Neural cell (in vitro differentiated cells): ENCODE measurements at regions not wholly inside any gene's neighbourhood (a gene's known extent, or its start where the extent isn't known, plus 50 kb on each side); places are given as distances from the start of the nearest gene placed in this dataset.

Experiments used
- H2AFZ ChIP-seq: fragments of 200-600, 300-800 bp; sonication (generic), shearing (Covaris generic); 2 replicates; pipeline ENCODE4 v1.6.0; 2014; ENCODE audit warnings: low read depth, mild to moderate bottlenecking, antibody characterized with exemption, low read length, moderate library complexity
- H3F3A ChIP-seq: fragments of 200-600 bp; shearing (Covaris generic); 2 replicates; pipeline ENCODE4 v1.6.1; 2016; ENCODE audit warnings: mild to moderate bottlenecking, moderate library complexity, mixed read lengths, antibody characterized with exemption, low read length; ENCODE audit not compliant: insufficient read depth, poor library complexity, severe bottlenecking
- H3K27ac ChIP-seq: fragments of 200-600, 300-800 bp; sonication (generic), shearing (Covaris generic); 2 replicates; pipeline ENCODE4 v1.5.1; 2014; ENCODE audit warnings: mild to moderate bottlenecking, low read length, moderate library complexity
- H3K27me3 ChIP-seq: fragments of 300-800, 200-600 bp; sonication (generic), shearing (Covaris generic); 2 replicates; pipeline ENCODE4 v1.6.0; 2014; ENCODE audit warnings: mild to moderate bottlenecking, low read depth, low read length, moderate library complexity; ENCODE audit not compliant: insufficient read depth
- H3K36me3 ChIP-seq: fragments of 300-800, 200-600 bp; sonication (generic), shearing (Covaris generic); 2 replicates; pipeline ENCODE4 v1.5.1; 2014; ENCODE audit warnings: mild to moderate bottlenecking, antibody characterized with exemption, low read length, moderate library complexity; ENCODE audit not compliant: insufficient read depth
- H3K4me2 ChIP-seq: fragments of 300-800, 200-600 bp; sonication (generic), shearing (Covaris generic); 2 replicates; pipeline ENCODE4 v1.6.0; 2014; ENCODE audit warnings: mild to moderate bottlenecking, low read length
- H3K4me3 ChIP-seq: fragments of 300-800, 200-600 bp; sonication (generic), shearing (Covaris generic); 2 replicates; pipeline ENCODE4 v1.5.1; 2014; ENCODE audit warnings: mild to moderate bottlenecking, low read length, moderate library complexity
- H3K79me2 ChIP-seq: fragments of 200-600 bp; shearing (Covaris generic); replicated peaks from 2 replicates; pipeline ENCODE4 v1.6.0; 2014; ENCODE audit warnings: mild to moderate bottlenecking, low read length, moderate library complexity; ENCODE audit not compliant: insufficient read depth
- H3K9ac ChIP-seq: fragments of 300-800, 200-600 bp; sonication (generic), shearing (Covaris generic); 2 replicates; pipeline ENCODE4 v1.6.1; 2016; ENCODE audit warnings: mild to moderate bottlenecking, low read length, mixed read lengths
- H3K9me2 ChIP-seq: fragments of 200-600 bp; shearing (Covaris generic); 2 replicates; pipeline ENCODE4 v1.6.1; 2016; ENCODE audit warnings: mild to moderate bottlenecking, low read length, mixed read lengths; ENCODE audit not compliant: insufficient read depth
- H3K9me3 ChIP-seq: fragments of 200-600, 300-800 bp; sonication (generic), shearing (Covaris generic); 2 replicates; pipeline ENCODE4 v1.6.1; 2016; ENCODE audit warnings: mild to moderate bottlenecking, mixed run types, low read length, moderate library complexity, mixed read lengths
- H4K20me1 ChIP-seq: fragments of 200-600 bp; shearing (Covaris generic); 2 replicates; pipeline ENCODE4 v1.6.1; 2016; ENCODE audit warnings: mild to moderate bottlenecking, mixed run types; ENCODE audit not compliant: insufficient read depth
- CTCF ChIP-seq: fragments of 450-650 bp; IDR thresholded peaks from 2 replicates; pipeline ENCODE4 v1.5.1; 2014; ENCODE audit warnings: antibody characterized with exemption, mild to moderate bottlenecking, moderate library complexity; ENCODE audit not compliant: poor library complexity, severe bottlenecking
- EP300 ChIP-seq: fragments of 450-650 bp; conservative IDR thresholded peaks from 2 replicates; pipeline ENCODE4 v1.6.1; 2014; ENCODE audit warnings: antibody characterized with exemption, mild to moderate bottlenecking, moderate library complexity; ENCODE audit not compliant: poor library complexity, severe bottlenecking
- EZH2 ChIP-seq: fragments of 200-600, 300-800 bp; shearing (Covaris generic), sonication (generic); IDR thresholded peaks from 2 replicates; pipeline ENCODE4 v1.6.1; 2014; ENCODE audit warnings: antibody characterized with exemption, low read length, borderline replicate concordance, mild to moderate bottlenecking; ENCODE audit not compliant: insufficient read depth, poor library complexity, severe bottlenecking
- MXI1 ChIP-seq: fragments of 450-650 bp; conservative IDR thresholded peaks from 2 replicates; pipeline ENCODE4 v1.6.1; 2014; ENCODE audit warnings: antibody characterized with exemption, mild to moderate bottlenecking; ENCODE audit not compliant: poor library complexity, severe bottlenecking
- POLR2AphosphoS5 ChIP-seq: IDR thresholded peaks from 2 replicates; pipeline ENCODE4 v1.6.1; 2012
- RAD21 ChIP-seq: fragments of 450-650 bp; conservative IDR thresholded peaks from 2 replicates; pipeline ENCODE4 v1.6.1; 2014; ENCODE audit warnings: antibody characterized with exemption, mild to moderate bottlenecking, moderate library complexity
- REST ChIP-seq: IDR thresholded peaks from 2 replicates; pipeline ENCODE4 v1.6.1; 2012; ENCODE audit warnings: borderline replicate concordance
- SMC3 ChIP-seq: fragments of 450-650 bp; conservative IDR thresholded peaks from 2 replicates; pipeline ENCODE4 v1.6.1; 2014; ENCODE audit warnings: antibody characterized with exemption, mild to moderate bottlenecking, moderate library complexity; ENCODE audit not compliant: poor library complexity
- TAF1 ChIP-seq: IDR thresholded peaks from 2 replicates; pipeline ENCODE4 v1.6.1; 2012; ENCODE audit warnings: low read depth

GRCh38 chrX:121310820-121311219, 263.4 kb downstream of the GLUD2 start:
- TF ChIP-seq POLR2AphosphoS5 (peak; percentile 100), EP300 (peak; percentile 100), EZH2 (no peak), TAF1 (no peak), REST (peak; percentile 74), MXI1 (no peak)
- H3K27ac ChIP-seq, result no peak overlapping the region
- H3K9ac ChIP-seq, result no peak overlapping the region
- no peak overlapping the region for H3K4me2 ChIP-seq
- no peaks in the 10 kb centered on the region for H3K27me3 ChIP-seq
- no peaks in the 10 kb centered on the region for H3F3A ChIP-seq
- no peak overlapping the region for H2AFZ ChIP-seq
- H3K4me3 ChIP-seq, result no peak overlapping the region
- H3K36me3 ChIP-seq, result no peaks in the 10 kb centered on the region
- no peaks in the 10 kb centered on the region for H3K9me3 ChIP-seq
- H3K79me2 ChIP-seq, result no peaks in the 10 kb centered on the region
- H3K9me2 ChIP-seq, result no peaks in the 10 kb centered on the region
- H4K20me1 ChIP-seq, result no peaks in the 10 kb centered on the region

GRCh38 chrX:121320441-121320840, 273.0 kb downstream of the GLUD2 start:
- Histone ChIP-seq H3K9ac (no peak overlapping the region), H3K79me2 (no peaks in the 10 kb centered on the region), H3K9me3 (no peaks in the 10 kb centered on the region), H4K20me1 (no peaks in the 10 kb centered on the region), H3K27ac (no peak overlapping the region), H3K4me2 (no peak overlapping the region), H3K4me3 (no peak overlapping the region), H3K36me3 (no peaks in the 10 kb centered on the region), H3K9me2 (no peaks in the 10 kb centered on the region), H2AFZ (no peak overlapping the region), H3K27me3 (no peaks in the 10 kb centered on the region), H3F3A (no peaks in the 10 kb centered on the region)
- no peak for TF ChIP-seq CTCF
- no peak for TF ChIP-seq TAF1
- TF ChIP-seq REST, result no peak
- no peak for TF ChIP-seq EP300
- no peak for TF ChIP-seq SMC3
- TF ChIP-seq POLR2AphosphoS5, result no peak
- TF ChIP-seq EZH2, result no peak
- no peak for TF ChIP-seq RAD21
- TF ChIP-seq MXI1, result no peak
